ENCODE measurements at regions not wholly inside any gene's neighbourhood (a gene's known extent, or its start where the extent isn't known, plus 50 kb on each side); places are given as distances from the start of the nearest gene placed in this dataset.

- intact Hi-C loops (cut with DNase I), result no loop called here
- no peak overlapping the region for H3K4me3 ChIP-seq
- no peaks in the 10 kb centered on the region for H3K4me1 ChIP-seq (ENCODE audit: insufficient read depth)
- WGBS, 3 donors, result 78 to 82% (median 80%) methylated on average over 2 of the region's 2 CpGs
- TF ChIP-seq POLR2A (IDR thresholded peaks at IDR 0.05) (no peak), EP300 (IDR thresholded peaks at IDR 0.05) (no peak)
- TF ChIP-seq, protein P1, sequence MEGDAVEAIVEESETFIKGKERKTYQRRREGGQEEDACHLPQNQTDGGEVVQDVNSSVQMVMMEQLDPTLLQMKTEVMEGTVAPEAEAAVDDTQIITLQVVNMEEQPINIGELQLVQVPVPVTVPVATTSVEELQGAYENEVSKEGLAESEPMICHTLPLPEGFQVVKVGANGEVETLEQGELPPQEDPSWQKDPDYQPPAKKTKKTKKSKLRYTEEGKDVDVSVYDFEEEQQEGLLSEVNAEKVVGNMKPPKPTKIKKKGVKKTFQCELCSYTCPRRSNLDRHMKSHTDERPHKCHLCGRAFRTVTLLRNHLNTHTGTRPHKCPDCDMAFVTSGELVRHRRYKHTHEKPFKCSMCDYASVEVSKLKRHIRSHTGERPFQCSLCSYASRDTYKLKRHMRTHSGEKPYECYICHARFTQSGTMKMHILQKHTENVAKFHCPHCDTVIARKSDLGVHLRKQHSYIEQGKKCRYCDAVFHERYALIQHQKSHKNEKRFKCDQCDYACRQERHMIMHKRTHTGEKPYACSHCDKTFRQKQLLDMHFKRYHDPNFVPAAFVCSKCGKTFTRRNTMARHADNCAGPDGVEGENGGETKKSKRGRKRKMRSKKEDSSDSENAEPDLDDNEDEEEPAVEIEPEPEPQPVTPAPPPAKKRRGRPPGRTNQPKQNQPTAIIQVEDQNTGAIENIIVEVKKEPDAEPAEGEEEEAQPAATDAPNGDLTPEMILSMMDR (IDR thresholded peaks at IDR 0.05), result no peak
- no peak for DNase-seq
- H3K27ac ChIP-seq, result no peak overlapping the region
- H3K9me3 ChIP-seq, result no peaks in the 10 kb centered on the region
- no peaks in the 10 kb centered on the region for H3K27me3 ChIP-seq
- no peaks in the 10 kb centered on the region for H3K36me3 ChIP-seq
These were observed 168.3 kb downstream of the AREG start for GRCh38 chr4:74613266-74613665.

GRCh38 chr4:74615411-74615810, 170.5 kb downstream of the AREG start:
- intact Hi-C loops (cut with DNase I), result no loop called here
- H3K27ac ChIP-seq, result no peak overlapping the region
- TF ChIP-seq EP300 (IDR thresholded peaks at IDR 0.05), result no peak
- TF ChIP-seq POLR2A (IDR thresholded peaks at IDR 0.05), result no peak
- no peaks in the 10 kb centered on the region for H3K9me3 ChIP-seq
- whole genome bisulfite sequencing, 3 donors, result 12 to 26% (median 17%) methylated on average over 2 of the region's 2 CpGs
- H3K4me1 ChIP-seq (ENCODE audit: insufficient read depth), result no peaks in the 10 kb centered on the region
- no peak for DNase-seq
- H3K27me3 ChIP-seq, result no peaks in the 10 kb centered on the region
- H3K4me3 ChIP-seq, result no peak overlapping the region
- no peaks in the 10 kb centered on the region for H3K36me3 ChIP-seq

DNA sequence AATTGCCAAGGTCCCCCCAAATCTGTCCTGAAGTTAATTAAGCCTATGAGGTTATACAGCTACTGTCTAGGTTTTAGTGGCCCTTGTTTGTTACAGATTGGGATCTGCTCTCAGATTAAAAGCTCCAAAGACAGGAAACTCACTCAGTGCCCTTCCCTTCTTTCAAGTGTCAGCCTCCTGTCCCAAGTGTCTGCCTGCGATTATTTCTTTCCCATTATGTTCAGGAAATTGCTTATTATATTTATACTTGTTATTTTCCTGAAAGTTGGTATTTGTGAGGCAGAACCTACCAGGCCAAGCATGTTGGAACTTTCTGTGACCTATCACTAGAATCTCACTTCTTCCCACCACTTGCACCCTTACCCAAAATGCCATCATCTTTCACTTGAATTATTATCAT, 173.2 kb downstream of the AREG start:
- no peaks in the 10 kb centered on the region for H3K9me3 ChIP-seq
- H3K4me3 ChIP-seq, result no peak overlapping the region
- H3K27ac ChIP-seq, result no peak overlapping the region
- H3K36me3 ChIP-seq, result no peaks in the 10 kb centered on the region
- WGBS, 3 donors, result 86 to 90% (median 88%) methylated on average over 1 of the region's 1 CpG
- H3K27me3 ChIP-seq, result no peaks in the 10 kb centered on the region
- intact Hi-C loops (cut with DNase I), result no loop called here
- no peaks in the 10 kb centered on the region for H3K4me1 ChIP-seq (ENCODE audit: insufficient read depth)
- TF ChIP-seq, protein P1 (IDR thresholded peaks at IDR 0.05), result no peak
- no peak for TF ChIP-seq POLR2A (IDR thresholded peaks at IDR 0.05)
- no peak for TF ChIP-seq EP300 (IDR thresholded peaks at IDR 0.05)
- no peak for DNase-seq

GRCh38 chr4:74618659-74619058, 173.7 kb downstream of the AREG start:
- TF ChIP-seq, protein P1 (IDR thresholded peaks at IDR 0.05), result no peak
- TF ChIP-seq EP300 (IDR thresholded peaks at IDR 0.05), result no peak
- TF ChIP-seq POLR2A (IDR thresholded peaks at IDR 0.05), result no peak
- no peak for DNase-seq
- no peaks in the 10 kb centered on the region for H3K4me1 ChIP-seq (ENCODE audit: insufficient read depth)
- H3K4me3 ChIP-seq, result no peak overlapping the region
- no peaks in the 10 kb centered on the region for H3K9me3 ChIP-seq
- intact Hi-C loops (cut with DNase I), result no loop called here
- H3K27ac ChIP-seq, result no peak overlapping the region
- no peaks in the 10 kb centered on the region for H3K36me3 ChIP-seq
- H3K27me3 ChIP-seq, result no peaks in the 10 kb centered on the region
- 36 to 62% (median 53%) methylated on average over 1 of the region's 1 CpG for WGBS, 3 donors

DNA sequence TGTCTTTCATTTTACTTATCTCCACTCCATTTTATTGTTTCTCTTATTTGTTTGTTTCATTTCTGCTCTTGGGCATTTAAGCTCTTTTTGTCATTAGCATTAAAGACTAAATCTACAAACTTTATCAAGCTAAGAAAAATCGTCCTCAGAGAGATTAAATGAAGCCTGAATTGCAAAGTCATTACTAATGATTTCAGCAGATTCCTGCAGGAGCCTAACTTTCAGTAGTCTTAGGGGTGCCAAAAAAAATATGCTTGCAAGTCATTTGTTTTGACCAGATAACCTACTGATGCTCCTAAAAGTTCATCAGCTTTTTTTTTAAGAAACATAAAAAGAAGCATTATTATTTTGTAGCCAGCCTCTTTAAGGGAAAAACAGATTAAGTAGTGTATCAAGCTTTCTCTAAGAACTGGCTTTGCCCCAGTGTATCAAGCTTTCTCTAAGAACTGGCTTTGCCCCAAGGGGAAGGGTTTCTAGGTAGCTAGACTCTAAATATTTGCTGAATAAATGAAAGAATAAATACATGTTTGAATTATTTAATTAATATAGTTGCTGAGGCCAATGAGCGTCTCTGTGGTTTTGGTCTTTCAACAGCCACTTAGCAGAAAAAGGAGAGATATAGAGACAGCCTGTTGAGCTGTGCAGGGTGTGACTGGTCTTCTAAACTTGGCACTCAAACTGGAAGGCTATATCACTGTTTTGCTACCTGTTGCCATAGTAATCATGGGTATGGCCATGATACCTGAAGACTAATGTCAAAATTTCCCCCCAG, 174.2 kb downstream of the BTC start:
- no peak overlapping the region for H3K4me3 ChIP-seq
- TF ChIP-seq POLR2A (IDR thresholded peaks at IDR 0.05), result no peak
- TF ChIP-seq, protein P1 (IDR thresholded peaks at IDR 0.05), result no peak
- TF ChIP-seq EP300 (IDR thresholded peaks at IDR 0.05), result no peak
- H3K36me3 ChIP-seq, result no peaks in the 10 kb centered on the region
- intact Hi-C loops (cut with DNase I), result no loop called here
- DNase-seq, result no peak
- H3K9me3 ChIP-seq, result no peaks in the 10 kb centered on the region
- no peaks in the 10 kb centered on the region for H3K27me3 ChIP-seq
- WGBS, 3 donors, result 19 to 39% (median 31%) methylated on average over 2 of the region's 2 CpGs
- no peaks in the 10 kb centered on the region for H3K4me1 ChIP-seq (ENCODE audit: insufficient read depth)
- H3K27ac ChIP-seq, result no peak overlapping the region
